ENCODE measurements at regions not wholly inside any gene's neighbourhood (a gene's known extent, or its start where the extent isn't known, plus 50 kb on each side); places are given as distances from the start of the nearest gene placed in this dataset.
A peak's percentile ranks its signal among the peaks of the same experiment; 100 is the strongest.

DNA sequence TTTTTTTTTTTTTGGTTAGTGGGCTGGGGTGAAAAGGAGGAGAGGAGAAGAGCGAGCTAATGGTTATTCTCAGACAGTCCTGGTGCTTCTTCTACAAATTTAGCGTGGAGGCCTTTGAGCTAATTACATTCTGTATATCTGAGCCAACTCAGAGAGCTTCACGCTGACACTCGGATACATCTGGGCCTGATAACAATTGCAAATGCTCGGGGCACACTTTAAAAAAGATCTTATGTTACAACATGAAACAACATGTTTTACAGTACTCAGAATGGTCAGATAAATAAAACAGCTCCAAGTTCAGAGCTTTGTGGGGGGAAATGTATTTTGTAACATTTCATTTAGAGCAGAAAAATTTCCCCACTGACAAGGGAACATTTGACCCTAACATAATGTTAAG lies 966.9 kb upstream of the NR2F2 start:
- no peak overlapping the region for H3K27ac ChIP-seq (ENCODE audit: low read depth, low read length, severe bottlenecking)
- WGBS, 2 experiments (ENCODE audit: insufficient coverage in 2 of 2) = 73 to 91% methylated on average over 3 to 4 of the region's 5 CpGs
- peaks cover 36% of the 10 kb centered on the region for H3K4me1 ChIP-seq (ENCODE audit: control insufficient read depth, insufficient read depth, low read length, poor library complexity, severe bottlenecking)
- H3K36me3 ChIP-seq (ENCODE audit: control insufficient read depth, insufficient read depth, low read length) = no peaks in the 10 kb centered on the region
- H3K4me3 ChIP-seq (ENCODE audit: extremely low read depth, insufficient read depth, low read length, poor library complexity, severe bottlenecking) = no peak overlapping the region
- peaks cover 22% of the 10 kb centered on the region for H3K9me3 ChIP-seq (ENCODE audit: control insufficient read depth, low read length)

DNA sequence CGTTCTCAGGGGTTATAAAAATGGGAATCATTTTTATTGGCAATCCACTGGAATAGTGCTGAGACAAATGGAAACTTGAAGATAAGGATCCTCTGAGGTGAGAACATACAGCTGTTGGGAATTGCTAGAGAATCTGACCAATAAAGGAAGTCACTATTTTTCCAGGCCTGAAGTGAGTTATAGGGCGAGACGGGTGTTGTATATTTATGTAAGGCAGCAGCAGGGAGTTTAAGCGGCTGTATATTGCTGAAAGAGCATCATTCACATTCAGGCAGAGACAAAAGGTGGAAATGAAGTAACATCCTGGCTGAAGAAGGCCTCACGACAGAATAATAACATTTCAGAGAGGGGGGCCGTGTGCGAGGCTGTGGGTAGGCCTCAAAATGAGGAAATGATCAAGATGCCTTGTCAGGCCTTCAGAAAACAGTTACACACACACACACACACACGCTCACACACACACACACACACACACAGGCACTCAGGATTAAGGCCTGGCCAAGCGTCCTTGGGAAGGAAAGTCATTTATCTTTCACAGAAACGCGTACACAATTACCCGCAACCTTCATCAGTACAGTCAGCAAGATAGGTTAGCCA lies 964.9 kb upstream of the NR2F2 start:
- H3K4me3 ChIP-seq (ENCODE audit: extremely low read depth, insufficient read depth, low read length, poor library complexity, severe bottlenecking) = no peak overlapping the region
- peaks cover 22% of the 10 kb centered on the region for H3K9me3 ChIP-seq (ENCODE audit: control insufficient read depth, low read length)
- no peaks in the 10 kb centered on the region for H3K36me3 ChIP-seq (ENCODE audit: control insufficient read depth, insufficient read depth, low read length)
- 63 to 65% methylated on average over 4 to 5 of the region's 12 CpGs for WGBS, 2 experiments (ENCODE audit: insufficient coverage in 2 of 2)
- peak overlapping the region; percentile 91 for H3K27ac ChIP-seq (ENCODE audit: low read depth, low read length, severe bottlenecking)
- H3K4me1 ChIP-seq (ENCODE audit: control insufficient read depth, insufficient read depth, low read length, poor library complexity, severe bottlenecking) = peaks cover 39% of the 10 kb centered on the region

DNA sequence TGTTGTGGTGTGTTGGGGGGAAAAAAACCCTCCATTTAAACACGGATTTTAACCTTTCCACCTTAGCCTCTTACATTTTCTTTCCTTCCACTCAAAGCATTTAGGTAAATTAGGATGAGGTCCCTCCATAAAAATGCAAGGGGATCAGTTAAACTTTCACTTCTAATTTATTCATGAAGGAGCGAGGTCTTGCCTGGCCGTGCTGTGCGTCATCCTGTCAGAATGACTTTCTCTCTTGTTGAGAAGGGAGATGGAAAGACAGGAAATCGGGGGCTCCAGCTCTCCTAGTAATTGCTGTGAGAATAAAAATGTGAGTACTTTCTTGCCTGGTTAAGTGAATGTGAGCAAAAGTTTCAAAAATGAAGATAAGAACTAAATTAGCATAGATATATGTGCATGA lies 962.3 kb upstream of the NR2F2 start:
- Histone ChIP-seq H3K4me3 (ENCODE audit: extremely low read depth, insufficient read depth, low read length, poor library complexity, severe bottlenecking) (no peak overlapping the region), H3K27ac (ENCODE audit: low read depth, low read length, severe bottlenecking) (peak overlapping the region; percentile 13), H3K4me1 (ENCODE audit: control insufficient read depth, insufficient read depth, low read length, poor library complexity, severe bottlenecking) (peaks cover 39% of the 10 kb centered on the region), H3K36me3 (ENCODE audit: control insufficient read depth, insufficient read depth, low read length) (no peaks in the 10 kb centered on the region), H3K9me3 (ENCODE audit: control insufficient read depth, low read length) (peaks cover under 1% of the 10 kb centered on the region)
- WGBS, 2 experiments (ENCODE audit: insufficient coverage in 2 of 2) = 56 to 68% methylated on average over 1 to 3 of the region's 5 CpGs

DNA sequence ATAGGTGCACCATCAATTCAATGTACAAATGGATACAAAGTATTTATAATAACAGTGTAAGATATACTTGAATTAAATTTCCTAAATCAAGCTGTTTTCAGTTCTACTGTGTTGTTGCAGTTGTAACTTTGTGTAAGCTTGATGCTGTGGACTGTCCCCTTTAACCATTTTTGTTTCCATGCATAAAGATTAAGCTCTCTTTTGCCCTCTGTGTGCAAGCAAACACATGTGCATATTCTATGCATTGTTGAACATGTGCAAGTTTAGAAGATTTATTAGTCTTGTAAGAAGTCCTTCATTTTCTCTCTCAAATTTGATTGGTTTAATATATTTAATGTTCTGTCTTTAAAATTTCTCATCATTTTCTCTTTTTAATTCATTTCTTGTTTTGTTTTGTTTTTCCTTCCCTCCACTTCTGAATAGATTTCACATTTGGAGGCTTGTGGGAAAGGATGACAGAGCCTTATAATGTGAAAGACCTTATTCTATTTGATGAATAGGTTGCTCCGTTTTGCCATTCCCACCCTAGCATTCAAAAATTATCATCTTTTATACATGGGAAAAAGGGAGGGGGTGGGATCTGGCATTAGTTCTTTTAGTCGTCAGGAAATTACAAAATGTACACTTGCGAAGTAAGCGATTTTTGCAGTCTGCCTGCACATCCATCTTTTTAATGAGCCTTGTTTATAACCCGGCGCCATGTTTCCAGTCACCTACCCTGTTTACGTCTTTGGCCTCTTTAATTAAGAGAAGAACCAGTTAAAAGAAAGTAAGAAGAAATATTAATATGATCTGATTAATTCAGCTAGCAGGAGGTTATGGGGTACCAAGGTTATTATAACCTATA lies 961.5 kb upstream of the NR2F2 start:
- peaks cover 34% of the 10 kb centered on the region for H3K4me1 ChIP-seq (ENCODE audit: control insufficient read depth, insufficient read depth, low read length, poor library complexity, severe bottlenecking)
- no peak overlapping the region for H3K4me3 ChIP-seq (ENCODE audit: extremely low read depth, insufficient read depth, low read length, poor library complexity, severe bottlenecking)
- no peak overlapping the region for H3K27ac ChIP-seq (ENCODE audit: low read depth, low read length, severe bottlenecking)
- 92 to 100% methylated on average over 3 to 5 of the region's 7 CpGs for WGBS, 2 experiments (ENCODE audit: insufficient coverage in 2 of 2)
- H3K36me3 ChIP-seq (ENCODE audit: control insufficient read depth, insufficient read depth, low read length) = no peaks in the 10 kb centered on the region
- no peaks in the 10 kb centered on the region for H3K9me3 ChIP-seq (ENCODE audit: control insufficient read depth, low read length)

DNA sequence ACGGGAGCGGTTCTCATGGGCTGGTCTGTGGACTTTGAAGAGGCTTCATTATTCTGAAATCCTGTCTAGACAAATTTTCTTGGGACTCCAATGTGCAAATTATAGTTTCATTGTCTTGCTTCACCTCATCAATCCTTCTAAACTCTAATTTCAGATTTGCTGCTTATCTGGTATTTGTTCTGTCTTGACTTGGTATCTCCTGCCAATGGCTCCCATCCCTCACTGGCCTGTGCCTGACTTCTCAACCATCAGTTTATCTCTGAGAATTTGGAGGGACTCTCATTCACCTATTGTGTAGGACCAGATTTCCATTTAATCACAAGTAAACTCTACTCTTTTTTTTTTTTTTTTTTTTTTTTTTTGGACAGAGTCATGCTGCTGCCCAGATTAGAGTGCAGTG lies 960.2 kb upstream of the NR2F2 start:
- Histone ChIP-seq H3K4me1 (ENCODE audit: control insufficient read depth, insufficient read depth, low read length, poor library complexity, severe bottlenecking) (peaks cover 31% of the 10 kb centered on the region), H3K9me3 (ENCODE audit: control insufficient read depth, low read length) (no peaks in the 10 kb centered on the region), H3K36me3 (ENCODE audit: control insufficient read depth, insufficient read depth, low read length) (no peaks in the 10 kb centered on the region), H3K4me3 (ENCODE audit: extremely low read depth, insufficient read depth, low read length, poor library complexity, severe bottlenecking) (no peak overlapping the region), H3K27ac (ENCODE audit: low read depth, low read length, severe bottlenecking) (no peak overlapping the region)
- WGBS, 2 experiments (ENCODE audit: insufficient coverage in 2 of 2) = 100% methylated on average over 2 of the region's 2 CpGs

DNA sequence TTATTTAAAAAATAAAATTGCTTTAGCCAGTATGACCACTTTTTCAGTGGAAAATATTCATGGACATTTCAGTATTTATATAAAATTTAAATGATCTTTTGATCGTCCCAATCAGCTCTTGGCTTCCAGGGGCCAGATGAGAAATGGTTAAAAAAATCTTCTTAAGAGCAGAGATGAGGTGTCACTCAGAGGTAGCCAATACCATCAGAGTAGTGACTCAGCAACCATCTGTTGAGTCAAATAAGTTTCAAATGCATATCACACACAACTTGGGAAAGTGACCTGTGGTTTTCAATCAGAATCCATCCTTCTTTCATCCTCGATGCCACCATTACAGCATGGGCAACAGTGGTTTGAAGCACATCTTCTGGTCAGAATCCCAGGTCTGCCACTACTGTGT lies 958.8 kb upstream of the NR2F2 start:
- 86 to 100% methylated on average over 1 of the region's 2 CpGs for WGBS, 2 experiments (ENCODE audit: insufficient coverage in 2 of 2)

DNA sequence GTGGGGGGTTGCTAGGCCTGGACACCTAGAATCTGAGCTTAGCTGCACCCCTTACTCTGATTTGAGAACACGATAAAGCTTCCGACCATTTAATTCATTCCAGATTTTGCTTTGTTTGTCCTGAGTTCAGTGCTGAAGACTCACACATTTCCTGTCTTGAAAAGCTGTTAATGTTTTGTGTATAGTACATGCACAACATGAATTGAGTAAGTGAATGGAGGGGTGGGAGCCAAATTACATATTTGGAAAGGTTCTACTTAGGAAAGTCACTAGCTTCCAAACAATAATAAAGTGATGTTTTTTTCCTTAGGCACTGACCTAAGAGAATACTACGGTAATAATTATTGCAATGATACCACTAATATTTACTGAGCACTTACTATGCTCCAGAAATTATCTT lies 955.2 kb upstream of the NR2F2 start:
- H3K4me3 ChIP-seq (ENCODE audit: extremely low read depth, insufficient read depth, low read length, poor library complexity, severe bottlenecking) = no peak overlapping the region
- no peak overlapping the region for H3K27ac ChIP-seq (ENCODE audit: low read depth, low read length, severe bottlenecking)
- no peaks in the 10 kb centered on the region for H3K9me3 ChIP-seq (ENCODE audit: control insufficient read depth, low read length)
- WGBS, 2 experiments (ENCODE audit: insufficient coverage in 2 of 2) = 100% methylated on average over 1 to 2 of the region's 3 CpGs
- H3K36me3 ChIP-seq (ENCODE audit: control insufficient read depth, insufficient read depth, low read length) = no peaks in the 10 kb centered on the region
- H3K4me1 ChIP-seq (ENCODE audit: control insufficient read depth, insufficient read depth, low read length, poor library complexity, severe bottlenecking) = no peaks in the 10 kb centered on the region

More for the DNA sequence above, 958.8 kb upstream of the NR2F2 start:
- peaks cover 20% of the 10 kb centered on the region for H3K4me1 ChIP-seq (ENCODE audit: control insufficient read depth, insufficient read depth, low read length, poor library complexity, severe bottlenecking)
- no peaks in the 10 kb centered on the region for H3K9me3 ChIP-seq (ENCODE audit: control insufficient read depth, low read length)
- no peaks in the 10 kb centered on the region for H3K36me3 ChIP-seq (ENCODE audit: control insufficient read depth, insufficient read depth, low read length)
- no peak overlapping the region for H3K4me3 ChIP-seq (ENCODE audit: extremely low read depth, insufficient read depth, low read length, poor library complexity, severe bottlenecking)
- H3K27ac ChIP-seq (ENCODE audit: low read depth, low read length, severe bottlenecking) = no peak overlapping the region

DNA sequence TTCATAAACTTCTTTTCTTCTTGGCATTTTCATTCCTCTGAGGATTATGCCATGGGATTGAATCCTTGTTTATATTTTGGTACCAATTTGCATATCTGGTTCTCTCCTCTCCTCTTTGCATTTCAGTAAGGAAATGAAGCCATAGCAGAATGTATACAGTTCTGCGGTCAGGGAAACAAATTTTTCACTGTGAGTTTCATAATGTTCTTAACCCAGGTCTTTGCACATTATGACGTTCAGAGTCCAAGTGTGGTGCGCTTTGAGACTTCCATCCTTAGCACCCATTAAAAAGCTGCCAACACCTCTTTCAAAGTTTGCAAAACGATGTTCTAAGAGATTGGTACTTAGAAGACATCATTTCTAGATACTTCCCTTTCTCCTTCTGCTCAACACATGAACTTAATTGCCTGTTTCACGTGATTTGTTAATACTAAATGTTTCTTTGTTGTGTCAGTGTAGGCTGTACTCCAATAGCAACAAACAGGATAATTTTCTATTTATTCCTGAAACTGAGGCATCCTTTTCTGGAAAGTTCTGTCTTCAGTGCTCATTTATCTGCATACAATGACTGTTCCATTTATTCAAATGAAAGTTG lies 953.1 kb upstream of the NR2F2 start:
- Histone ChIP-seq H3K4me1 (ENCODE audit: control insufficient read depth, insufficient read depth, low read length, poor library complexity, severe bottlenecking) (no peaks in the 10 kb centered on the region), H3K4me3 (ENCODE audit: extremely low read depth, insufficient read depth, low read length, poor library complexity, severe bottlenecking) (no peak overlapping the region), H3K36me3 (ENCODE audit: control insufficient read depth, insufficient read depth, low read length) (no peaks in the 10 kb centered on the region), H3K9me3 (ENCODE audit: control insufficient read depth, low read length) (no peaks in the 10 kb centered on the region), H3K27ac (ENCODE audit: low read depth, low read length, severe bottlenecking) (no peak overlapping the region)
- 81 to 87% methylated on average over 4 of the region's 5 CpGs for WGBS, 2 experiments (ENCODE audit: insufficient coverage in 2 of 2)

DNA sequence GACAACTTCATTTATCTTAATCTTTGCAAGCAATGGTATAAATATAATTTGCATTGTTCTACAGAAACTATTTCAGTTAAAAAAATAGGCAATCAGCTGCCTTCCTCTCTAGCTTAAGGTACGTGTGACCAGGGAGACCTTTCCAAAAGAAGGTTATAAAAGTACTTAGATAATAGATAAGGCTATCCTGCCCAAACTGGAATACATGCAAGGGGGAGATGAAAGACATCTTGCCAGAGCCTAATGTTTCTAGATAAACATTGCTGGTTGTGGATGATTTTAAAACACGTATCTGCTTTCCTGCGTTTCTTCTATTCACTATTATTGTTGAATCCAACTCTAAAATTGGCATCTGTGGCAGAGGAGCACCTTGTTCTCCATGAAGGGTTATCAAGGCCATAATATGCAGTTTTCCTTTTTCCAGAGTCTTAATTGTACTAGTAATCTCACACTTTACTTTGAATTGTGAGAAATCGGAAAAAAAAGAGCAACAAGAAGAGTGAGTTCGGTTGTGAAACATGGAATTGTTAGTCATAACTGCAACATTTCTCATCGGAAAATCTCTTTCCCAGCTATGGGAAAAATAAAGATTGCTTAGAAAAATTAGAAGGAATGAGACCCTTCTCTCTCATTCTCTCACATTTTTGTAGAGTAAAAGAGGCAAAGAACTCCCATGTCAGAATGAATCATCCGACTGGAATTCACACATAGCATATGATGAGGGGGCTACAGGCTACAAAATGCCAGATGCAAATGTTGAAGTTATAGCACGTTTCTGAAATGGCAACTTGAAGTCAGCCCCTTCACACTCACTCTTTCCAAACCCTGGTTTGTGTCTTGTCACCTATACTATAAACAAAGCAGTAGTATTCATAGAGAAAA lies 936.1 kb upstream of the NR2F2 start:
- Histone ChIP-seq H3K9me3 (ENCODE audit: control insufficient read depth, low read length) (peaks cover 9% of the 10 kb centered on the region), H3K4me1 (ENCODE audit: control insufficient read depth, insufficient read depth, low read length, poor library complexity, severe bottlenecking) (peaks cover 18% of the 10 kb centered on the region), H3K36me3 (ENCODE audit: control insufficient read depth, insufficient read depth, low read length) (no peaks in the 10 kb centered on the region), H3K27ac (ENCODE audit: low read depth, low read length, severe bottlenecking) (peak overlapping the region; percentile 97), H3K4me3 (ENCODE audit: extremely low read depth, insufficient read depth, low read length, poor library complexity, severe bottlenecking) (no peak overlapping the region)
- WGBS, 2 experiments (ENCODE audit: insufficient coverage in 2 of 2) = 63% methylated on average over 4 of the region's 8 CpGs; no CpG with 5 or more reads in 1 of the 2 experiments

DNA sequence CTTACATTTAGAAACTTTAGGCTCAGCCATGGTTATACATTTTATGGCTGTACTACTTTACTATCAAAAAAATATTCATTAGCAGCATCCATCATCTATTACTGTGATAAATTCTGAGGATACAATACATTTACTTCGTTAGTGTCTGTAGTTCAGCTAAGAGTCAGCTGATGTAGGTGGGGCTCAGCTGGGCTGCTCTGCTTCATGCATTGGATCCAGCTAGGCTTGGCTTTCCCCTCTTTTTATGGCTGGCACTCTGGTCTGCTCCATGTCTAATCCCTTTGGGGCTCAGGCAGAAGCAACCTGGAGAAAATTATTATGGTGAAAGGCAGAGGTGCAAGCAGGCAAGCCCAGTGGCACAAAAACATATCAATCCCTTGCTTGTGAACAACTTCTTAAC lies 930.1 kb upstream of the NR2F2 start:
- Histone ChIP-seq H3K36me3 (ENCODE audit: control insufficient read depth, insufficient read depth, low read length) (no peaks in the 10 kb centered on the region), H3K4me1 (ENCODE audit: control insufficient read depth, insufficient read depth, low read length, poor library complexity, severe bottlenecking) (no peaks in the 10 kb centered on the region)
- 80 to 100% methylated on average over 1 of the region's 1 CpG for WGBS, 2 experiments (ENCODE audit: insufficient coverage in 2 of 2)

More for the DNA sequence above, 930.1 kb upstream of the NR2F2 start:
- Histone ChIP-seq H3K9me3 (ENCODE audit: control insufficient read depth, low read length) (peaks cover 5% of the 10 kb centered on the region), H3K4me3 (ENCODE audit: extremely low read depth, insufficient read depth, low read length, poor library complexity, severe bottlenecking) (no peak overlapping the region), H3K27ac (ENCODE audit: low read depth, low read length, severe bottlenecking) (no peak overlapping the region)
